GM18511 (cell line): ENCODE measurements at regions not wholly inside any gene's neighbourhood (a gene's known extent, or its start where the extent isn't known, plus 50 kb on each side); places are given as distances from the start of the nearest gene placed in this dataset.
"Not testable (repeated sequence)": the region's sequence is repeated elsewhere in the genome, so short reads cannot be mapped to it uniquely, and the experiment has no call there.

Source experiments
- ATAC-seq: cut with Tn5 transposase; IDR thresholded peaks from one replicate; pipeline ENCODE4 v1.9.1; 2021; ENCODE audit warnings: mild to moderate bottlenecking, moderate library complexity; ENCODE audit not compliant: unreplicated experiment

GRCh38 chr4:66568431-66568830 lies 898.1 kb upstream of the EPHA5 start:
- ATAC-seq = no peak

- no peak for ATAC-seq
These were observed 897.7 kb upstream of the EPHA5 start for GRCh38 chr4:66568001-66568400.

- ATAC-seq = no peak
These were observed 897.3 kb upstream of the EPHA5 start for GRCh38 chr4:66567551-66567950.

- ATAC-seq = no peak
These were observed 895.5 kb upstream of the EPHA5 start for GRCh38 chr4:66565801-66566200.

- no peak for ATAC-seq
These were observed 894.8 kb upstream of the EPHA5 start for GRCh38 chr4:66564901-66565651.

- ATAC-seq = no peak
These were observed 892.1 kb upstream of the EPHA5 start for GRCh38 chr4:66562276-66562806.

- not testable (repeated sequence) for ATAC-seq
These were observed 891.3 kb upstream of the EPHA5 start for GRCh38 chr4:66561465-66562053.

GRCh38 chr4:66558651-66559050 lies 888.4 kb upstream of the EPHA5 start:
- ATAC-seq = no peak

- ATAC-seq = no peak
These were observed 886.5 kb upstream of the EPHA5 start for GRCh38 chr4:66556651-66557278.

GRCh38 chr4:66555301-66555700 lies 885.0 kb upstream of the EPHA5 start:
- no peak for ATAC-seq

GRCh38 chr4:66554826-66555225 lies 884.5 kb upstream of the EPHA5 start:
- no peak for ATAC-seq

- ATAC-seq = not testable (repeated sequence)
These were observed 875.0 kb upstream of the EPHA5 start for GRCh38 chr4:66545301-66545700.

GRCh38 chr4:66544281-66544680 lies 874.0 kb upstream of the EPHA5 start:
- ATAC-seq = no peak

GRCh38 chr4:66539745-66540144 lies 869.5 kb upstream of the EPHA5 start:
- ATAC-seq = no peak

GRCh38 chr4:66524781-66525180 lies 854.5 kb upstream of the EPHA5 start:
- ATAC-seq = no peak

- no peak for ATAC-seq
These were observed 852.0 kb upstream of the EPHA5 start for GRCh38 chr4:66522244-66522643.

GRCh38 chr4:66516940-66517339 lies 846.7 kb upstream of the EPHA5 start:
- ATAC-seq = no peak

GRCh38 chr4:66506985-66507384 lies 836.7 kb upstream of the EPHA5 start:
- ATAC-seq = no peak

- ATAC-seq = no peak
These were observed 831.7 kb upstream of the EPHA5 start for GRCh38 chr4:66501997-66502396.

- ATAC-seq = no peak
These were observed 820.4 kb upstream of the EPHA5 start for GRCh38 chr4:66490729-66491128.

GRCh38 chr4:66489783-66490452 lies 819.6 kb upstream of the EPHA5 start:
- ATAC-seq = no peak
